Gastrocnemius medialis (tissue), 4 donors: ENCODE measurements at regions not wholly inside any gene's neighbourhood (a gene's known extent, or its start where the extent isn't known, plus 50 kb on each side); places are given as distances from the start of the nearest gene placed in this dataset.
"Not testable (repeated sequence)": the region's sequence is repeated elsewhere in the genome, so short reads cannot be mapped to it uniquely, and the experiment has no call there.

Source experiments
- ATAC-seq, 2 donors: fragments of 150-250 bp; one replicate each; pipeline ENCODE4 v1.9.1; 2016
- DNase-seq, 2 donors: peaks; one replicate each; pipeline ENCODE4 v3.0.0-alpha.2; 2019
- H3K27ac ChIP-seq, 4 donors: fragments of 200-600 bp; sonication (generic); 1 replicate in 1 of 4; 2 replicates in 3 of 4; pipeline ENCODE4 v1.5.1; 2016 to 2018; ENCODE audit warnings: mild to moderate bottlenecking in 2 of 4, moderate library complexity in 1 of 4
- H3K27me3 ChIP-seq, 3 donors: fragments of 200-600 bp; sonication (generic) in 2 of 3; 1 replicate in 1 of 3; 2 replicates in 2 of 3; pipeline versions ENCODE4 v1.5.1 to v1.6.0; 2016 to 2019; ENCODE audit warnings: mild to moderate bottlenecking in 1 of 3, moderate library complexity in 1 of 3
- H3K36me3 ChIP-seq, 2 donors: fragments of 200-600 bp; sonication (generic) in 1 of 2; one replicate each; pipeline ENCODE4 v1.5.1; 2017 to 2018
- H3K4me1 ChIP-seq, 2 donors: fragments of 200-600 bp; sonication (generic) in 1 of 2; one replicate each; pipeline ENCODE4 v1.5.1; 2016 to 2017; ENCODE audit warnings: mild to moderate bottlenecking in 2 of 2
- H3K4me3 ChIP-seq, 4 donors: fragments of 200-600 bp; sonication (generic) in 3 of 4; 1 replicate in 1 of 4; 2 replicates in 3 of 4; pipeline ENCODE4 v1.5.1; 2016 to 2019; ENCODE audit warnings: mild to moderate bottlenecking in 2 of 4
- H3K9me3 ChIP-seq, 3 donors: fragments of 200-600 bp; sonication (generic) in 2 of 3; 1 replicate in 1 of 3; 2 replicates in 2 of 3; pipeline ENCODE4 v1.5.1; 2016 to 2019
- CTCF ChIP-seq, 5 experiments: fragments of 450-650 bp in 3 of 5; fragments of 200-600 bp in 2 of 5; sonication (generic) in 2 of 5; IDR thresholded peaks in 4 of 5; conservative IDR thresholded peaks in 1 of 5; 1 replicate in 4 of 5; 2 replicates in 1 of 5; pipeline ENCODE4 v1.5.1; 2016 to 2019; ENCODE audit warnings: antibody characterized with exemption in 5 of 5, mild to moderate bottlenecking in 3 of 5, moderate library complexity in 3 of 5
- POLR2A ChIP-seq, 2 donors: fragments of 450-650 bp; IDR thresholded peaks; one replicate each; pipeline ENCODE4 v1.6.1; 2017; ENCODE audit warnings: antibody characterized with exemption in 2 of 2, mild to moderate bottlenecking in 2 of 2, moderate library complexity in 2 of 2
- in situ Hi-C, 4 donors: fragments of 200-750 bp; cut with MboI; loops; one replicate each; pipeline versions ENCODE4 v1.15.0 to v1.8.0; 2017; ENCODE audit warnings: low sequenced_read_pairs in 4 of 4
- intact Hi-C: fragments of 100-400 bp; cut with DNase I; formaldehyde crosslinking; loops from one replicate; pipeline ENCODE4 v1.15.1; 2023; ENCODE audit warnings: low total_unique reads

GRCh38 chrX:50967736-50968135, 57.2 kb downstream of the BMP15 start:
- no peak for DNase-seq
- no peak overlapping the region for H3K27ac ChIP-seq
- in situ Hi-C loops = loop anchor here in 1 of 4 donors (25.0 kb wide), 1 partner anchor 95 kb away; no protein-coding TSS in a partner anchor
- no peak for ATAC-seq
- TF ChIP-seq CTCF (IDR thresholded peaks at IDR 0.05 in 4 of 5, conservative IDR thresholded peaks at IDR 0.05 in 1 of 5) (no peak), POLR2A (IDR thresholded peaks at IDR 0.05) (no peak)
- no peaks in the 10 kb centered on the region for H3K9me3 ChIP-seq
- H3K27me3 ChIP-seq = no peaks in the 10 kb centered on the region
- intact Hi-C loops = no loop called here
- no peaks in the 10 kb centered on the region for H3K4me1 ChIP-seq
- H3K4me3 ChIP-seq = no peak overlapping the region
- no peaks in the 10 kb centered on the region for H3K36me3 ChIP-seq

GRCh38 chrX:50968871-50969635, 58.5 kb downstream of the BMP15 start:
- H3K27ac ChIP-seq, H3K9me3 ChIP-seq, H3K36me3 ChIP-seq, ATAC-seq, DNase-seq, intact Hi-C loops, H3K4me3 ChIP-seq, H3K27me3 ChIP-seq, H3K4me1 ChIP-seq: not testable (repeated sequence)
- in situ Hi-C loops = loop anchor here in 1 of 4 donors (25.0 kb wide), 1 partner anchor 93 kb away; no protein-coding TSS in a partner anchor

- intact Hi-C loops = no loop called here
- no peak for ATAC-seq
- Histone ChIP-seq H3K4me1 (no peaks in the 10 kb centered on the region), H3K36me3 (no peaks in the 10 kb centered on the region), H3K4me3 (no peak overlapping the region), H3K27me3 (no peaks in the 10 kb centered on the region), H3K9me3 (no peaks in the 10 kb centered on the region), H3K27ac (no peak overlapping the region)
- TF ChIP-seq CTCF (IDR thresholded peaks at IDR 0.05 in 4 of 5, conservative IDR thresholded peaks at IDR 0.05 in 1 of 5) = no peak
- no peak for TF ChIP-seq POLR2A (IDR thresholded peaks at IDR 0.05)
- in situ Hi-C loops = loop anchor here in 1 of 4 donors (25.0 kb wide), 1 partner anchor 91 kb away; no protein-coding TSS in a partner anchor
- DNase-seq = no peak
These were observed 60.9 kb downstream of the BMP15 start for GRCh38 chrX:50971395-50971794.

GRCh38 chrX:50973199-50973598, 62.7 kb downstream of the BMP15 start:
- Histone ChIP-seq H3K4me1 (no peaks in the 10 kb centered on the region), H3K9me3 (no peaks in the 10 kb centered on the region), H3K36me3 (no peaks in the 10 kb centered on the region), H3K4me3 (no peak overlapping the region), H3K27ac (no peak overlapping the region), H3K27me3 (no peaks in the 10 kb centered on the region)
- TF ChIP-seq POLR2A (IDR thresholded peaks at IDR 0.05) = no peak
- no peak for TF ChIP-seq CTCF (IDR thresholded peaks at IDR 0.05 in 4 of 5, conservative IDR thresholded peaks at IDR 0.05 in 1 of 5)
- intact Hi-C loops = no loop called here
- DNase-seq (no peak), ATAC-seq (no peak)
- in situ Hi-C loops = loop anchor here in 1 of 4 donors (25.0 kb wide), 1 partner anchor 89 kb away; no protein-coding TSS in a partner anchor

- in situ Hi-C loops = no loop called here
- no peak for ATAC-seq
- H3K9me3 ChIP-seq = no peaks in the 10 kb centered on the region
- no peak overlapping the region for H3K27ac ChIP-seq
- no peak overlapping the region for H3K4me3 ChIP-seq
- TF ChIP-seq POLR2A (IDR thresholded peaks at IDR 0.05) (no peak), CTCF (IDR thresholded peaks at IDR 0.05 in 4 of 5, conservative IDR thresholded peaks at IDR 0.05 in 1 of 5) (no peak)
- peaks cover 0 to 3% (median 0%) of the 10 kb centered on the region in 3 donors for H3K27me3 ChIP-seq
- intact Hi-C loops = no loop called here
- DNase-seq = no peak
- H3K36me3 ChIP-seq = no peaks in the 10 kb centered on the region
- no peaks in the 10 kb centered on the region for H3K4me1 ChIP-seq
These were observed 68.6 kb downstream of the BMP15 start for GRCh38 chrX:50978920-50979682.
